Kidney capillary endothelial cell (primary cell): ENCODE measurements at regions not wholly inside any gene's neighbourhood (a gene's known extent, or its start where the extent isn't known, plus 50 kb on each side); places are given as distances from the start of the nearest gene placed in this dataset.

Source experiments
- DNase-seq: peaks from one replicate; pipeline ENCODE4 v3.0.0-alpha.2; 2018; ENCODE audit warnings: low spot score

DNA sequence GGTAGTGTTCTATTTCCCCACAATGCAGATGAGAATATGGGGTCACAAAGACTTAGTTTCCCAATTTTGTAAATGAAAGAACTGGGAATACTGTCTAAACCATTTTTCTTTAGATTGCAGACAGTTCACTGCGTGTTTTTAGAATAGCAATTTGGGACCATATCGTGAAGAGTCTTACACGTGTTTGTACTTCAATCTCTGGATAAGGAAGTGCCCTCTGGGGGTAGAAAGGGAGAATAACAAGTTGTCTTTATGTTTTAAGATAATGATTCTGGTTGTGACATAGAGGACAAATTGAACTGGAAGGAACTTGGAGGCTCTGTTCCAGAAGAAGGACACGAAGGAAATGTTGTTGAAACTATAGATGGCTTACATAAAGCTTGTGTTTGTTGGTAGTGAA, 457.7 kb downstream of the CBLN2 start:
- peak; percentile 11 for DNase-seq

GRCh38 chr18:72075040-72075439, 469.1 kb downstream of the CBLN2 start:
- no peak for DNase-seq

DNA sequence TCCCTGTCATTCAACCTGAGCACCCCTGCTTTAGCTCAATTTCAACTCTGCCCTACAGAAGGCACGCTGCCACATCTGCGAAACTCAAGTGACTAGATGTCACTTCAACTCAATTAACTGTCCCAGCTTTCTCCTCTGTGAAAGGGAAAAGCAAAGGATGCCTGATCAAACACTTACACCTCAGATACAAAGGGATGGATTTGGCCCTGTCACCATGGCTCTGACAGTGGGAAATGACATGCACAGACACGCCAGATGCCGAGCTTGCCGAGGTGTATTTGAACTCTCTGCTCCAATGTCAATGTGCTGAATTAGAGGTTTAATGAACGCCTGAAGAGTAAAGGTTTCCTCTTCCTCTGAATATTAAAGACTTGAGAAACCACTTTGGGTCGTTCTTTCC, 481.1 kb downstream of the CBLN2 start:
- DNase-seq: no peak

- DNase-seq: no peak
Measured at GRCh38 chr18:72058851-72059250, 485.3 kb downstream of the CBLN2 start.

DNA sequence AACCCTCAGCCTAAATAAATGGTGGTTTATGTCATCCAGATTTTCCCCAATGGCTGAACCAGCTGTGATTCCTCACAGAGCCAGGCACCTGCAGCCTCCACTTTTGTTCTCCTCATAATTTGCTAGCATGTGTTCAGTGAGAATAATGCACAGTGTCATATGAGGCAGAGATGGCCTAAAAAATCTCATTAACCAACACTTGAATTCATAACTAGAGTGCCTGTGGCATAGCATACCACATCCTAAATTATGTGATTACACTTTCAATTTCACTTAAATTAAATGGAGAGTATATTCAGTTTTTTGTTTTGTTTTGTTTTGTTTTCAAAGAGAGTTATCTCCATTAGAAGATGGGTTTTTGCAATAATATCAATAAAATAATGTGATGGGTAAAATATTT, 488.0 kb downstream of the CBLN2 start:
- no peak for DNase-seq

DNA sequence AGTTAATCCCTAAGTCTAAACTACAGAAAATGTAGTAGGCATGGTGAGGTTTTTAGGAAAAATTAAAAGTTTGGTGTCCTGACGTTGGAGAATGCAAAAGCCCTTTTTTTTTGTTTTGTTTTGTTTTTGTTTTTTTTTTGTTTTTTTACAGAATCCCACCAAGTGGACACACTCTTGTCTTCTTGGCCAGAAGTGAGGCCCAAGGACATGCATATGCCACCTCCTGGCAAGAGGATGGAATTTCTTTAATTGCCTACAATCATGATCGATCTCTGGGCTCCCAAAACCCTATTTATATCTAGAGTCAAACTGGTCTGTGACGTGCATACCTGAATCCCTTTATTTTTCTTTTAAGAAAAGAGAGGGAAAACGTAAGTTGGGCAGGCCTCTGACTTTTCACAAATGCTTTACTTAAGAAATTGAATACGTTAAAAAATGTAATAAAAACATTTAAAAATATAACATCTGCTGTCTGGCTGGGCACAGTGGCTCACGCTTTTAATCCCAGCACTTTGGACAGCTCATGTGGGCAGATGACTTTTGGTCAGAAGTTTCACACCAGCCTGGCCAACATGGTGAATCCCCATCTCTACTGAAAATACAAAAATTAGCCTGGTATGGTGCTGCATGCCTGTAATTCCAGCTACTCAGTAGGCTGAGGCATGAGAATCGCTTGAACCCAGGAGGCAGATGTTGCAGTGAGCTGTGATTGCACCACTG, 502.7 kb downstream of the CBLN2 start:
- no peak for DNase-seq

DNA sequence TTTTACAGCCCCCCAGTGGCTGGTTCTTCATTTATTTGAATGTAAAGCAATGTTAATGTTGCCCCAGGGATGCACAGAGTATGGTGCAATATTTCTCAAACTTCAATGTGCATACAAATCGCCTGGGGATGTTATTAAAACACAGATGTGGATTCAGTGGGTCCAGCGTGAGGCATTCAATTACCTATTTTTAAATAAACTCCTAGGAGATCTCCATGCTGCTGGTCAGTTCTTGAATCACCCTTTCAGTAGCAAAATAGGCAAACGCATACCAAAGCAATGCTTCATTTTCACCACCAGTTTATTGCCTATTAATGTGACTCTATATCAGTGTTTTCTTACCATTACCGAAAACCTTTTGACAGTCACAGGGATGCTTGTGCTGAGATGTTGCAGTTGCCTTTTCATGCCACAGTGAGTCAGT, 530.7 kb downstream of the CBLN2 start:
- no peak for DNase-seq

- DNase-seq: no peak
Measured at GRCh38 chr18:71998547-71999097, 545.5 kb downstream of the CBLN2 start.

GRCh38 chr18:71995904-71996465, 548.2 kb downstream of the CBLN2 start:
- DNase-seq: no peak

DNA sequence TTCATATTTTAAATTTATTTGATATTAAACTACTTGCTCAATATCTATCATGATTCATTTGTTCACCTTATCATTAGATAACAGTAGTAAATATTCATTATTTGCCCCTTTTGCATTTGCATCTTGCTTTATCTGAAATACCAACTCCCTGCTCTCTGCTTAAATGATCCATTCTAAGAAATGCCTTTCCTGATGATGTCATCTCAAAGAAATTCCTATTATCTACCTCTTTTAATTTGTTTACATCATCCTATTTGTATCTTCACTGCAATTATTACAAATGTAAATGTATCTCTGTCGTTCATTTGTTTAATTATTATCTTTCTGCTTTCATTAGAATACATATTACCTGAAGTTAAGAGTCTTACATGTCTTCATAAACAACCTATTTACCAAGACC, 549.9 kb downstream of the CBLN2 start:
- DNase-seq: no peak

DNA sequence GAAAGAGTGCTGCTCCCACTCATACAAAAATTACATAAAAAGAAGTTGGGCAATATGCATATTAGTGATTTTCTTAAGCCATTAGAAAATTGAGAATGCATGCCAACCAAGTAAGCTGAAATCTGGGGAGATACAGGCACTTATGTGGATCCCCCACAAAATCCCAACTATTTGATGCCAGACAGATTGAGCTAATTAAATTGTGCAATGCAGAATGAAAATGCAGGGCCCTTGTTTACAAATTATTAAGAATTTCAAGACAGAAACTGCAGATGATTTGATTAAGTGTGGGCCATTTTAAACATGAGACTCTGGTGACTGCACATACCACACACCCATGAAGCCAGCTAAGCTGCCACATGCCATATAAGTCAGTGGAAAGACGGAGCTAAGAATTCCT, 554.5 kb downstream of the CBLN2 start:
- DNase-seq: no peak

DNA sequence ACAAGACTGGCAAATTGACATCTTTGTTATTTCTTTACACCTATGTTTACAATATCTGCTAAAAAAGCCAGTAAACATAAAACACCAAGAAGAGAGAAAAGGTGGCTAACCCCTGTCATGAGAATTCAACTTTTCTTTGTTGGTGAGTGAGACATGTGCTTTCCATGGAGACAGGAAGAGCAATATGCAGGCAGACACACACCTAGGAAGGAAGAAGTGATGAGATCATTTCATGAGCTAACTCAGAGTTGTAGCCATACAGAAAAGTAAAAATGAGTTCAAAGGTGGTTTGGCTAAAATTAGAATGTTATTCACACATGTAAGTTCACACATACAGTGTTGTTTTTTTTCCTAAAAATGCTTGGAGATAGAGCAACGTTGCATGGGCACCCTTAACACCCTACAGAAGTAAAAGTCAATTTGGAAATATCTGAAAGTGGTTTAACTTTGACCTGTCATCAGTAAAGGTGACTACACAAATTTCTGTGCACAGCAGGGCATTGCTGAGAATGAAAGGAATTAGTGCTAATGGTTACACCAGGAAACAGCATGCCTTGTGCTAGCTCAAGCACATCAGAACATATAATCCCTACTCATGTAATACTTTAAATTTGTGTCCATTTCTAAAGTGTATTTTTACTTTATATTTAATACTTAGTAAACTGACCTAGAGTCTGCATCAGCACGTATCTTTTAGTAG, 557.6 kb downstream of the CBLN2 start:
- peak; percentile 0 for DNase-seq

GRCh38 chr18:71976744-71977143, 567.4 kb downstream of the CBLN2 start:
- DNase-seq: no peak

DNA sequence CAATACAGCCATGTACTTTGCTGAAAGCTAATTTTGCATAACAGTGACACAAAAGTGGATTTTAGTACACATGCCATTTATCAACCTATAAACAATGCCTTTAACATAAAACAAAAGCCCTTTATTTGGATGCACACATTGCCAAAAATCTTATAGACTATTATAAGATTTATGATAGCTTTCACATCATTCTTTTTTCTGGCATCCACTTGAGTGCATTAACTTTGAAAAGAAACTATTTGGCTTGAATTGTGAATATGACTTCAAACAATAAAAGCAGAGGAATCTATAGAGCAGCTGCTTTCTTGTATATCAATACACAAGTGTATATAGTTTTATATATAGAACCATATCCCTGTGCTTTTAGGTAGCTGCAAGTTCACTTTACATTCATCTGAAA, 577.4 kb downstream of the CBLN2 start:
- no peak for DNase-seq

DNA sequence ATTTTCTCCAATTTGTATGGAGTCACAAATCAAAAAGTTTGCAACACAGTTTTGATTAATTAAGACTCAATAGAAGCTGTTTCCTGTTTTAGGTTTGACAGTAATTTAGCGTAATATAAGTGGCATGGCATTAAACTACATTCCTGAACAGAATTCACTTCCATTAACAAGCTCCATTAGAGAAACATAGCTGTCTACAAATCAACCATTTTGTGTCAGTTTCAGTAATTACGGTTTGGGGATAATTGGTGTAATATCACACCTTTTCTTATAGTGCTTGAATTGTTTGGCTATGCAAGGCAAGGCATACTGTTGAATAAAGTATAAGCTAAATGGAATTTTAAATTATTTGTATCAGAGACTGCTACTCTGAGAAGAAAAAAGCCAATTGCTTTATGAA, 585.5 kb downstream of the CBLN2 start:
- DNase-seq: no peak

- no peak for DNase-seq
Measured at GRCh38 chr18:71951001-71951400, 593.1 kb downstream of the CBLN2 start.

GRCh38 chr18:71942433-71942832, 601.7 kb downstream of the CBLN2 start:
- no peak for DNase-seq

DNA sequence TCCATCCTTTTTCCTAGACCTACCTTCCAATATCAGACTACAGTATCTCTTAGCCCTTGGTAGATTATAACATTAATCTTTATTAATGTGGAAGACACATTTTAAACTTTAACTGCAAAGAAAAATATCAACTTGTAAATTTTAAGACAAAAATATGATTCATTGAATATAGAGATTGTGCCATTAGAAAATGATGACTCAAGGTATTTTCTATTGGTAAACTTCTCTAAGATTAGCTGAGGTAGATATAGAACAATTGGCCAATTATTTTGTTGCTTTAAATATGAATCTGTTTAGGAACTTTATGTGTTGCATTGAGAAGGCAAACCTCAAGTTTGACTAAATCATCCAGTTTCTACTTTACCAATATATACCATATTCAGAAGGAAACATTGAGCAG, 604.7 kb downstream of the CBLN2 start:
- no peak for DNase-seq

- no peak for DNase-seq
Measured at GRCh38 chr18:71936744-71937143, 607.4 kb downstream of the CBLN2 start.

DNA sequence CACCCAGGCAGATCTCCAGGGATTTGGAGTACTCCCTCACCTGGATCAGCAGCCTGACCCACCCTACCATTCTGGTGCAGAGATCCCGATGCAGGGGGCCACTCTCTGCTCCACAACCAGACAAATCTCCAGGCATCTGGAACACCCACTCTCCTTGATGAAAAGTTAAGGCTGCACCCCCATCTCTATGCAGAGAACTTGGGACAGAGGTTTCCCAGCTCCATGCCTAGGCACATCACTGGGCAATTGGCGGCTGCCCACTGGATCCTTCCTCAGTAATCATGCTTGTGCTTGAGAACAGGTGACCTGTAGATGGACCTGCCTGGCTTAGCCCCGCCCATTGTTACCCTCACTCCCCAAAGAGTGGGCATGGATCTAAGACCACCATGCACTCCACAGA, 624.9 kb downstream of the CBLN2 start:
- no peak for DNase-seq

DNA sequence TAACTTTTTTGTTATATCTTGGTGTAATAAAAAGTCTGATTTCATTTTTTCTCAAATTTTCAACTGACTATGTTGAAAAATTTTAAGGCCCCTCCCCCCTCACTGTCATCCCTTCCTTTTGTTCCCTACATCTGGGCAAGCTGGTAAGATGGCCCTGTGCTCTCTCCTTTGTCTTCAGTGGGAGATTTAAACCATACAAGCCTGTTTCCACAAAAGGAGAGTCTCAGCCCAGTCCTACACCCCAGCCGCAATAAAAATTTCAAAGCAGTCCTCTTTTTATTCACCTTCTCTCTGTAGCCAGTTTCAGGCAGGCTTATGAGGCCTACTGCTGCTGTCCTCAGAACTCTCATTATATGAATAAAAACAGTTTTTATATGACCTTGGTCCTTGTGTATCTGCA, 630.5 kb downstream of the CBLN2 start:
- DNase-seq: no peak

DNA sequence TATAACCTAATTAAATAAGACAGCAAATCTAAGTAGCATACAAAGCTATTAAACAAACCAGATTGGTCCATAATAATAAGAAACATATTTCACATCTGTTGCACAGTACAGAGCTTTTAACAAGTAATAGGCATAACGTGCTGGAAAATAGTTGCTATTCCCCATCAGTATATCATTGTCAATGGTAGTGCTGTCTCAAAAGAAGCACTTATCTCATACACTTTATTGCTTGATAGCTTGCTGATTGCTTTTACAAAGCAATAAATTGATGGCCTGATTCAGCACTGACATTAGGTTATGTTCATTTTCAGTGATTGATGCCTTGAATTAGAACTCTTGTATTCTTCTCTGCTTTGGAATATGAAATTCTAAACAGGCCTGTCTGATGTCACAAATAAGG, 641.7 kb downstream of the CBLN2 start:
- no peak for DNase-seq
